Thyroid gland (tissue), 4 donors: ENCODE measurements at regions not wholly inside any gene's neighbourhood (a gene's known extent, or its start where the extent isn't known, plus 50 kb on each side); places are given as distances from the start of the nearest gene placed in this dataset.

ENCODE experiments used
- DNase-seq, 2 donors: peaks; one replicate each; pipeline ENCODE4 v3.0.0-alpha.2; 2019
- H3K27ac ChIP-seq, 3 donors: fragments of 200-600 bp; sonication (generic); 1 replicate in 2 of 3; 2 replicates in 1 of 3; pipeline ENCODE4 v1.5.1; 2016 to 2019; ENCODE audit warnings: mild to moderate bottlenecking in 1 of 3, moderate library complexity in 1 of 3
- H3K27me3 ChIP-seq: fragments of 200-600 bp; sonication (generic); one replicate; pipeline ENCODE4 v1.5.1; 2019
- H3K36me3 ChIP-seq, 2 donors: fragments of 200-600 bp; sonication (generic); one replicate each; pipeline ENCODE4 v1.5.1; 2016 to 2019
- H3K4me1 ChIP-seq, 2 donors: fragments of 200-600 bp; sonication (generic); one replicate each; pipeline ENCODE4 v1.5.1; 2017 to 2019
- H3K4me3 ChIP-seq, 3 donors: fragments of 200-600 bp; sonication (generic); replicated peaks in 1 of 3; 1 replicate in 2 of 3; 2 replicates in 1 of 3; pipeline ENCODE4 v1.5.1; 2016; ENCODE audit warnings: mild to moderate bottlenecking in 1 of 3
- H3K9me3 ChIP-seq: fragments of 200-600 bp; sonication (generic); one replicate; pipeline ENCODE4 v1.5.1; 2017
- CTCF ChIP-seq, 6 experiments: fragments of 200-600 bp in 3 of 6; fragments of 450-650 bp in 3 of 6; sonication (generic) in 3 of 6; IDR thresholded peaks; one replicate each; pipeline ENCODE4 v1.5.1; 2016 to 2019; ENCODE audit warnings: antibody characterized with exemption in 6 of 6, mild to moderate bottlenecking in 2 of 6, inconsistent platforms in 1 of 6, moderate library complexity in 1 of 6
- POLR2A ChIP-seq, 2 donors: fragments of 450-650 bp; IDR thresholded peaks; one replicate each; pipeline ENCODE4 v1.6.1; 2017; ENCODE audit warnings: antibody characterized with exemption in 2 of 2, mild to moderate bottlenecking in 2 of 2, moderate library complexity in 1 of 2
- WGBS, 2 donors: methylation state at CpG; one replicate each; pipeline ENCODE4 v1.1.5; 2017; 5-methylcytosine and 5-hydroxymethylcytosine counted together
- intact Hi-C: fragments of 100-400 bp; cut with DNase I; formaldehyde crosslinking; loops from one replicate; pipeline ENCODE4 v1.15.1; 2023

GRCh38 chr7:42733040-42733439, 178.8 kb downstream of the C7orf25 start:
- Histone ChIP-seq H3K4me1 (peaks cover 0 to 13% of the 10 kb centered on the region in 2 donors), H3K27me3 (no peaks in the 10 kb centered on the region), H3K4me3 (no peak overlapping the region), H3K27ac (no peak overlapping the region), H3K36me3 (no peaks in the 10 kb centered on the region), H3K9me3 (no peaks in the 10 kb centered on the region)
- WGBS, 2 donors: 78 to 80% methylated on average over 5 of the region's 5 CpGs
- intact Hi-C loops: no loop called here
- no peak for TF ChIP-seq CTCF (IDR thresholded peaks at IDR 0.05)
- no peak for TF ChIP-seq POLR2A (IDR thresholded peaks at IDR 0.05)
- DNase-seq: no peak

DNA sequence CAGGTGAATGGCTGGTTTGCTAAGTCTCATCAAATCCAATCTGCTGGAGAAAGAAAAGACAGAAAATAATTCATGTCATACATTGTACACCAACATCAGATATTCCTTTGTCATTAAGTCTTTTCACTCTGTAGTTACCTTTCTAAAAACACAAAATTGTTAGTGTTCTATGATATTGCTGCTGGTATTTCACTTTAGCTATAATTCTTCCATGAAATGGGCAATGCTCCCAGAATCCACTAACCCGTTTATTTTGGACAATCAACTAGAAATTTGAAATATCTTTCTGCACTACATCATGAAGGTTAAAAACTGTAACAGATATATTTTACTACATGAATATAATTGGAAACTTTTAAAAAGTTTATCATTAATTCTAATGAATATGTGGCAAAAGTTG, 181.3 kb downstream of the C7orf25 start:
- WGBS, 2 donors: 34 to 41% methylated on average over 1 of the region's 1 CpG
- H3K4me3 ChIP-seq: no peak overlapping the region
- H3K4me1 ChIP-seq: no peaks in the 10 kb centered on the region
- no peaks in the 10 kb centered on the region for H3K27me3 ChIP-seq
- H3K27ac ChIP-seq: no peak overlapping the region
- H3K9me3 ChIP-seq: no peaks in the 10 kb centered on the region
- DNase-seq: no peak
- TF ChIP-seq POLR2A (IDR thresholded peaks at IDR 0.05) (no peak), CTCF (IDR thresholded peaks at IDR 0.05) (no peak)
- intact Hi-C loops: no loop called here
- H3K36me3 ChIP-seq: no peaks in the 10 kb centered on the region

GRCh38 chr7:42729053-42729765, 182.7 kb downstream of the C7orf25 start:
- DNase-seq: no peak
- Histone ChIP-seq H3K4me3 (no peak overlapping the region), H3K27ac (no peak overlapping the region), H3K9me3 (no peaks in the 10 kb centered on the region), H3K27me3 (no peaks in the 10 kb centered on the region), H3K36me3 (no peaks in the 10 kb centered on the region), H3K4me1 (no peaks in the 10 kb centered on the region)
- TF ChIP-seq CTCF (IDR thresholded peaks at IDR 0.05) (no peak), POLR2A (IDR thresholded peaks at IDR 0.05) (no peak)
- intact Hi-C loops: no loop called here

GRCh38 chr7:42727451-42727850, 184.4 kb downstream of the C7orf25 start:
- Histone ChIP-seq H3K4me1 (no peaks in the 10 kb centered on the region), H3K9me3 (no peaks in the 10 kb centered on the region), H3K27ac (no peak overlapping the region), H3K4me3 (no peak overlapping the region), H3K27me3 (no peaks in the 10 kb centered on the region), H3K36me3 (no peaks in the 10 kb centered on the region)
- intact Hi-C loops: no loop called here
- WGBS, 2 donors: 56 to 60% methylated on average over 2 of the region's 2 CpGs
- DNase-seq: no peak
- no peak for TF ChIP-seq CTCF (IDR thresholded peaks at IDR 0.05)
- TF ChIP-seq POLR2A (IDR thresholded peaks at IDR 0.05): no peak

GRCh38 chr7:42726066-42726785, 185.6 kb downstream of the C7orf25 start:
- Histone ChIP-seq H3K36me3 (no peaks in the 10 kb centered on the region), H3K4me1 (no peaks in the 10 kb centered on the region), H3K4me3 (no peak overlapping the region), H3K27me3 (no peaks in the 10 kb centered on the region), H3K9me3 (no peaks in the 10 kb centered on the region), H3K27ac (no peak overlapping the region)
- DNase-seq: no peak
- no peak for TF ChIP-seq CTCF (IDR thresholded peaks at IDR 0.05)
- no peak for TF ChIP-seq POLR2A (IDR thresholded peaks at IDR 0.05)
- WGBS, 2 donors: 76 to 86% methylated on average over 7 of the region's 7 CpGs
- intact Hi-C loops: no loop called here
